ENCODE measurements at regions not wholly inside any gene's neighbourhood (a gene's known extent, or its start where the extent isn't known, plus 50 kb on each side); places are given as distances from the start of the nearest gene placed in this dataset.

DNA sequence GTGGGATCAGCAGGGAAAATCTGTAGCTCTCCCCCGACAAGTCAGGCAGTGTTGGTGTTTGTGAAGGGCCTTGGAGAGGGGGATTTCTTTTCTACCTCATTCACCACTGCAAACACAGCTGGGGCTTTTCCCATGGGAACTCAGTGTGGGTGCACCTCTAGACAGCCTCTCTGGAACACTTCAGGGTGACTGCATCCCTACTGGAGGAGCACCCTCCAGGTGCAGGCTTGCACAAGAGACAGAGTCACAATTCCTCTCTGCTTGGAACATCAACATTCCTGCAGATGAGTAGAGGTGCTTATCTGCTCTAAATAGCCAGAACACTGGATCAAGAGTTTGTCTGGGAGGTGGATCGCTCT lies 72.7 kb upstream of the AKAP13 start:
- DNase-seq (ENCODE audit: low read depth, low spot score): no peak
- peaks cover 3% of the 10 kb centered on the region; the same call in 1 of the 2 replicates for H3K4me1 ChIP-seq (ENCODE audit: control insufficient read depth, insufficient read depth, low read length)
- no CpG with 5 or more reads among the region's 2 CpGs for WGBS (ENCODE audit: insufficient coverage, insufficient read length)
- H3K27me3 ChIP-seq (ENCODE audit: control insufficient read depth, insufficient read depth, low read length): no peaks in the 10 kb centered on the region
- no peak overlapping the region for H3K4me3 ChIP-seq (ENCODE audit: low read length)
- no peaks in the 10 kb centered on the region for H3K9me3 ChIP-seq (ENCODE audit: control insufficient read depth, insufficient read depth, low read length)
- no peak overlapping the region for H3K27ac ChIP-seq (ENCODE audit: low read length)
- no peaks in the 10 kb centered on the region for H3K36me3 ChIP-seq (ENCODE audit: control insufficient read depth, insufficient read depth, low read length)

GRCh38 chr15:85311647-85312046 lies 68.8 kb upstream of the AKAP13 start:
- DNase-seq (ENCODE audit: low read depth, low spot score): no peak
- WGBS (ENCODE audit: insufficient coverage, insufficient read length): no CpG with 5 or more reads among the region's 2 CpGs
- no peaks in the 10 kb centered on the region for H3K9me3 ChIP-seq (ENCODE audit: control insufficient read depth, insufficient read depth, low read length)

GRCh38 chr15:85312486-85312885 lies 67.9 kb upstream of the AKAP13 start:
- H3K36me3 ChIP-seq (ENCODE audit: control insufficient read depth, insufficient read depth, low read length): no peaks in the 10 kb centered on the region
- WGBS (ENCODE audit: insufficient coverage, insufficient read length): no CpG with 5 or more reads among the region's 5 CpGs
- no peaks in the 10 kb centered on the region for H3K9me3 ChIP-seq (ENCODE audit: control insufficient read depth, insufficient read depth, low read length)
- no peaks in the 10 kb centered on the region for H3K27me3 ChIP-seq (ENCODE audit: control insufficient read depth, insufficient read depth, low read length)
- no peak overlapping the region for H3K27ac ChIP-seq (ENCODE audit: low read length)
- DNase-seq (ENCODE audit: low read depth, low spot score): no peak
- peaks cover 3% of the 10 kb centered on the region; the same call in 1 of the 2 replicates for H3K4me1 ChIP-seq (ENCODE audit: control insufficient read depth, insufficient read depth, low read length)
- H3K4me3 ChIP-seq (ENCODE audit: low read length): no peak overlapping the region

More at GRCh38 chr15:85311647-85312046, 68.8 kb upstream of the AKAP13 start:
- no peak overlapping the region for H3K4me3 ChIP-seq (ENCODE audit: low read length)
- peaks cover 3% of the 10 kb centered on the region; the same call in 1 of the 2 replicates for H3K4me1 ChIP-seq (ENCODE audit: control insufficient read depth, insufficient read depth, low read length)
- no peaks in the 10 kb centered on the region for H3K36me3 ChIP-seq (ENCODE audit: control insufficient read depth, insufficient read depth, low read length)
- H3K27ac ChIP-seq (ENCODE audit: low read length): no peak overlapping the region
- H3K27me3 ChIP-seq (ENCODE audit: control insufficient read depth, insufficient read depth, low read length): no peaks in the 10 kb centered on the region

DNA sequence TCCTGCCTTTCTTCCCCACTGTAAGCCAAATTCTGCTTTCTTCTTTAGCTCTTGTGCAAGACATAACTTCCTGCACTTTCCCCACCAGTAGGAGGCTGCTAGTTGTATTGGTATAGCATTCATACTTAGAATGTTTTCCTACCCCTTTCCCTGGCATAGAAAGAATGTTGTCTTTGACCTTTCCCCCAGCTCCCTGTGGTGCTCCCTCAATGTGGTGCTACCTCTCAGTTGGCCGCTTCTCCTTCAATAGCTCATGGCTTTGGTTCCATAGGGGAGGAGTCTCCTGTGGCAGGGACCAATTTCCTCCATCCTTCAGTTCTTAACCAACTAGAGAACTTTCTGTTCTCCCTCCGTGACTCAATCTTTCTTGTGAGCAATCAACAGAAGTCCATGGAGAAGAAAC lies 67.5 kb upstream of the AKAP13 start:
- WGBS (ENCODE audit: insufficient coverage, insufficient read length): no CpG with 5 or more reads among the region's 2 CpGs
- Histone ChIP-seq H3K27ac (ENCODE audit: low read length) (no peak overlapping the region), H3K4me3 (ENCODE audit: low read length) (no peak overlapping the region), H3K4me1 (ENCODE audit: control insufficient read depth, insufficient read depth, low read length) (peaks cover 3% of the 10 kb centered on the region; the same call in 1 of the 2 replicates), H3K9me3 (ENCODE audit: control insufficient read depth, insufficient read depth, low read length) (no peaks in the 10 kb centered on the region), H3K36me3 (ENCODE audit: control insufficient read depth, insufficient read depth, low read length) (no peaks in the 10 kb centered on the region), H3K27me3 (ENCODE audit: control insufficient read depth, insufficient read depth, low read length) (no peaks in the 10 kb centered on the region)
- no peak for DNase-seq (ENCODE audit: low read depth, low spot score)

DNA sequence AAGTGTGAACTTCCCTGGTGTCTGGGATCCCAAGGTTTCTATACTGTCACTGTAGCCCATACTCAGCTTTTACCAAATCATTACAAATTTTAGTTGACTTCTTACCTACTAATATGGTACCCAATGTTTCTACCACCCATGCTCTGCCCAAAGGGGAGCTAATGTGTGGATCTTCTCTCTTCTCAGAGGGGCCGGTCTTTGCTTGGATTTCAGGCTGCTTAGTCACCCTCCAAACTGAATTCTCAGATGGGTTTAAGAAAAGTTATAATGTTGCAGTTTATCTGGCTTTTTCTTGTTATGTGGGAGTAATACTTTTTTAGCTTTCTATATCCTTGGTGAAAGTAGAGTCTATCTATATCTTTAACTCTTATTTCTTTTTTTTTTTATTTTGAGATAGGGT lies 67.1 kb upstream of the AKAP13 start:
- Histone ChIP-seq H3K4me1 (ENCODE audit: control insufficient read depth, insufficient read depth, low read length) (peaks cover 3% of the 10 kb centered on the region; the same call in 1 of the 2 replicates), H3K27ac (ENCODE audit: low read length) (no peak overlapping the region), H3K36me3 (ENCODE audit: control insufficient read depth, insufficient read depth, low read length) (no peaks in the 10 kb centered on the region), H3K4me3 (ENCODE audit: low read length) (no peak overlapping the region), H3K9me3 (ENCODE audit: control insufficient read depth, insufficient read depth, low read length) (no peaks in the 10 kb centered on the region), H3K27me3 (ENCODE audit: control insufficient read depth, insufficient read depth, low read length) (no peaks in the 10 kb centered on the region)
- no CpG with 5 or more reads among the region's 1 CpG for WGBS (ENCODE audit: insufficient coverage, insufficient read length)
- DNase-seq (ENCODE audit: low read depth, low spot score): no peak

- no peaks in the 10 kb centered on the region for H3K36me3 ChIP-seq (ENCODE audit: control insufficient read depth, insufficient read depth, low read length)
- no peak for DNase-seq (ENCODE audit: low read depth, low spot score)
These were observed 66.3 kb upstream of the AKAP13 start for GRCh38 chr15:85314146-85314545.

DNA sequence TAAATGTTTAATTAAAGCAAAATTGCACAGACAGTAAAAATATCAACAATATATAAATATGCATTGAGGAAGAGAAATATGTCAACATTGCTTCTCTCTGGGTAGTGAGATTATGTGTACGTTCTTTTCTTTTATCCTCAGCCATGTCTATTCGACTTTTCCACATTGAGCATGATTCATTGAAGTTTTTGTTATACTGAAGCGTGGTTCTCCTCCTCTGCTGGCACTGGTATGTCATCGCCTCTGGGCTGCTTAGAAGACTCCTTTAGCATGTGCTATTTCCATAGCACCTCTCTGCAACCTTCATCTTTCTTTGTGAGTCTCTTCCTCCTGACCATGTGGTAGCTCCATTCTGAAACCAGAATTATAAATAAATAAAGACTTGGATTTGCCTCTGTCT lies 65.8 kb upstream of the AKAP13 start:
- Histone ChIP-seq H3K27ac (ENCODE audit: low read length) (no peak overlapping the region), H3K9me3 (ENCODE audit: control insufficient read depth, insufficient read depth, low read length) (no peaks in the 10 kb centered on the region), H3K27me3 (ENCODE audit: control insufficient read depth, insufficient read depth, low read length) (no peaks in the 10 kb centered on the region), H3K4me1 (ENCODE audit: control insufficient read depth, insufficient read depth, low read length) (peaks cover 3% of the 10 kb centered on the region; the same call in 1 of the 2 replicates), H3K4me3 (ENCODE audit: low read length) (no peak overlapping the region), H3K36me3 (ENCODE audit: control insufficient read depth, insufficient read depth, low read length) (no peaks in the 10 kb centered on the region)
- DNase-seq (ENCODE audit: low read depth, low spot score): no peak
- WGBS (ENCODE audit: insufficient coverage, insufficient read length): no CpG with 5 or more reads among the region's 4 CpGs

More at GRCh38 chr15:85314146-85314545, 66.3 kb upstream of the AKAP13 start:
- Histone ChIP-seq H3K4me3 (ENCODE audit: low read length) (no peak overlapping the region), H3K27me3 (ENCODE audit: control insufficient read depth, insufficient read depth, low read length) (no peaks in the 10 kb centered on the region), H3K27ac (ENCODE audit: low read length) (no peak overlapping the region), H3K9me3 (ENCODE audit: control insufficient read depth, insufficient read depth, low read length) (no peaks in the 10 kb centered on the region), H3K4me1 (ENCODE audit: control insufficient read depth, insufficient read depth, low read length) (peaks cover 3% of the 10 kb centered on the region; the same call in 1 of the 2 replicates)
- WGBS (ENCODE audit: insufficient coverage, insufficient read length): no CpG with 5 or more reads among the region's 3 CpGs

DNA sequence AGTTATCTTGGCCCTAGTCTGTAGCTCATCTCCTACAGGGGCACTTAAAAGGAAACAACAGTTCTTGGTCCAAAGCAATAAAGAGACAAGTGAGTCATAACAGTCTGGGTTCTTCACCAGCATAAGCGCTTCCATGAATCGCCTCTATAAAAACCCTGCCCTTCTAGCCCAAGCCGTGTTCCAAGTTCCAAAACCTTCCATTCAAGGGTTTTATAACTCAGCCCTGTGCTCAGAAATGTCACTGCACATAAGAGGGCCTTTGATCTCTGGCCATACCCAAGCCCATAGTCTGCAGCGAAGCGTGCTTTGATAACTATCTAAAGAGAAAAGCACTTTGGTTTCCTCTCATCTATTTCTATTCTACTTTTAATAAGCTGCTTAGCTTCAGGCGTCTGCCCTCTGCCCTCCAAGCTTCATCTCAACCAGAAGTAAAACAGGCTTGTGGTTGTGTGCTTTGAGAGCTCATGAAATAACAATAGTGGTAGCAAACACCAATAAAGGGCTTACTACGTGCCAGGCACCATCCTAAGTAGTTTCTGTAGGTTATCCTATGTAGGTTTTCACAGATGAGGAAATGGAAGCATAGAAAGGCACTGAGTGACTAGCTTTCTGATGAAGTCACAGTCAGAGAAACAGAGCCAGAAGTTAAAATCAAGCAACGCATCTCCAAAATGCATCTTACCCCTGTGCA lies 64.0 kb upstream of the AKAP13 start:
- WGBS (ENCODE audit: insufficient coverage, insufficient read length): no CpG with 5 or more reads among the region's 8 CpGs
- peaks cover 3% of the 10 kb centered on the region; the same call in 1 of the 2 replicates for H3K4me1 ChIP-seq (ENCODE audit: control insufficient read depth, insufficient read depth, low read length)
- H3K36me3 ChIP-seq (ENCODE audit: control insufficient read depth, insufficient read depth, low read length): no peaks in the 10 kb centered on the region
- no peaks in the 10 kb centered on the region for H3K9me3 ChIP-seq (ENCODE audit: control insufficient read depth, insufficient read depth, low read length)
- H3K27me3 ChIP-seq (ENCODE audit: control insufficient read depth, insufficient read depth, low read length): no peaks in the 10 kb centered on the region
- H3K27ac ChIP-seq (ENCODE audit: low read length): no peak overlapping the region
- H3K4me3 ChIP-seq (ENCODE audit: low read length): no peak overlapping the region
- DNase-seq (ENCODE audit: low read depth, low spot score): no peak

GRCh38 chr15:85318048-85318731 lies 62.2 kb upstream of the AKAP13 start:
- Histone ChIP-seq H3K4me1 (ENCODE audit: control insufficient read depth, insufficient read depth, low read length) (no peaks in the 10 kb centered on the region), H3K36me3 (ENCODE audit: control insufficient read depth, insufficient read depth, low read length) (no peaks in the 10 kb centered on the region), H3K9me3 (ENCODE audit: control insufficient read depth, insufficient read depth, low read length) (no peaks in the 10 kb centered on the region), H3K27me3 (ENCODE audit: control insufficient read depth, insufficient read depth, low read length) (no peaks in the 10 kb centered on the region), H3K27ac (ENCODE audit: low read length) (no peak overlapping the region), H3K4me3 (ENCODE audit: low read length) (no peak overlapping the region)
- WGBS (ENCODE audit: insufficient coverage, insufficient read length): no CpG with 5 or more reads among the region's 2 CpGs
- no peak for DNase-seq (ENCODE audit: low read depth, low spot score)

DNA sequence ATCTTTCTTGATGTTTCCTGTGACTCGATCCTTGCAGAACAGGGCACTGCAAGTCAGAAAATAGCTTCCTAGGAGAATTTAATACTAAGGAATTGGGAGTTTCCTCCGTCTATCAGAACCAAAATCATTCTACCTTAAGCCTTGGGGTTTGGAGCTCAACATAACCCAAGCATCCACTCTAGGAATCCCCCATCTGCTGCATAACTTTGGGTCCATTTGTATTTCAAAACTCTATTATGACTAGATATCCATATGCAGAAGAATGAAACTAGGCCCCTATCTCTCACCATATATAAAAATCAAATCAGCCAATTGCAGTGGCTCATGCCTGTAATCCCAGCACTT lies 61.7 kb upstream of the AKAP13 start:
- Histone ChIP-seq H3K4me3 (ENCODE audit: low read length) (no peak overlapping the region), H3K27ac (ENCODE audit: low read length) (no peak overlapping the region), H3K9me3 (ENCODE audit: control insufficient read depth, insufficient read depth, low read length) (no peaks in the 10 kb centered on the region), H3K27me3 (ENCODE audit: control insufficient read depth, insufficient read depth, low read length) (no peaks in the 10 kb centered on the region), H3K36me3 (ENCODE audit: control insufficient read depth, insufficient read depth, low read length) (no peaks in the 10 kb centered on the region), H3K4me1 (ENCODE audit: control insufficient read depth, insufficient read depth, low read length) (no peaks in the 10 kb centered on the region)
- DNase-seq (ENCODE audit: low read depth, low spot score): no peak
- WGBS (ENCODE audit: insufficient coverage, insufficient read length): no CpG with 5 or more reads among the region's 2 CpGs
